Kidney tubule cell (primary cell): ENCODE measurements at regions not wholly inside any gene's neighbourhood (a gene's known extent, or its start where the extent isn't known, plus 50 kb on each side); places are given as distances from the start of the nearest gene placed in this dataset.

Source experiments
- DNase-seq: peaks from one replicate; pipeline ENCODE4 v3.0.0-alpha.2; 2018; ENCODE audit warnings: low spot score

- no peak for DNase-seq
These were observed 198.8 kb upstream of the S1PR3 start for GRCh38 chr9:88792502-88792901.

- no peak for DNase-seq
These were observed 197.2 kb upstream of the S1PR3 start for GRCh38 chr9:88794100-88794499.

- DNase-seq, result no peak
These were observed 194.3 kb upstream of the S1PR3 start for GRCh38 chr9:88796947-88797346.

- no peak for DNase-seq
These were observed 192.8 kb upstream of the S1PR3 start for GRCh38 chr9:88798476-88798875.

GRCh38 chr9:88799541-88800328 lies 191.5 kb upstream of the S1PR3 start:
- no peak for DNase-seq

- no peak for DNase-seq
These were observed 191.0 kb upstream of the S1PR3 start for GRCh38 chr9:88800329-88800682.

- no peak for DNase-seq
These were observed 190.0 kb upstream of the S1PR3 start for GRCh38 chr9:88801214-88801796.

GRCh38 chr9:88802533-88802932 lies 188.7 kb upstream of the S1PR3 start:
- DNase-seq, result no peak

GRCh38 chr9:88803546-88804253 lies 187.6 kb upstream of the S1PR3 start:
- DNase-seq, result no peak

- DNase-seq, result peak; percentile 36
These were observed 187.0 kb upstream of the S1PR3 start for GRCh38 chr9:88804254-88804596.

- DNase-seq, result no peak
These were observed 185.9 kb upstream of the S1PR3 start for GRCh38 chr9:88805217-88805943.

GRCh38 chr9:88807426-88807825 lies 183.8 kb upstream of the S1PR3 start:
- DNase-seq, result no peak

GRCh38 chr9:88808019-88808656 lies 183.1 kb upstream of the S1PR3 start:
- no peak for DNase-seq

- no peak for DNase-seq
These were observed 182.4 kb upstream of the S1PR3 start for GRCh38 chr9:88808761-88809354.

GRCh38 chr9:88809355-88810161 lies 181.7 kb upstream of the S1PR3 start:
- DNase-seq, result no peak

GRCh38 chr9:88810826-88811225 lies 180.4 kb upstream of the S1PR3 start:
- DNase-seq, result no peak

- no peak for DNase-seq
These were observed 179.8 kb upstream of the S1PR3 start for GRCh38 chr9:88811511-88811910.

- no peak for DNase-seq
These were observed 178.2 kb upstream of the S1PR3 start for GRCh38 chr9:88812938-88813637.

GRCh38 chr9:88813638-88814209 lies 177.5 kb upstream of the S1PR3 start:
- no peak for DNase-seq

GRCh38 chr9:88814577-88814976 lies 176.7 kb upstream of the S1PR3 start:
- DNase-seq, result no peak
